H1 (cell line): ENCODE measurements at regions not wholly inside any gene's neighbourhood (a gene's known extent, or its start where the extent isn't known, plus 50 kb on each side); places are given as distances from the start of the nearest gene placed in this dataset.

ENCODE experiments used
- CTCF ChIA-PET: fragments of 300-600 bp; sonication (Branson Sonifier 250); formaldehyde crosslinking; loops from one replicate; lab custom pipeline; 2021; ENCODE audit not compliant: partially characterized antibody; lab: Charles Lee
- POLR2A ChIA-PET: fragments of 300-600 bp; sonication (Branson Sonifier 250); formaldehyde crosslinking; loops from one replicate; lab custom pipeline; 2021; ENCODE audit warnings: inconsistent platforms; ENCODE audit not compliant: partially characterized antibody; lab: Charles Lee
- DNase-seq, 2 experiments: peaks; one replicate each; pipeline versions ENCODE4 v3.0.0 to v3.0.0-alpha.2; 2010 to 2022; ENCODE audit warnings: low spot score in 2 of 2, low read depth in 1 of 2, mixed read lengths in 1 of 2
- FAIRE-seq: peaks from 2 replicates; lab custom pipeline; 2011; peaks lifted over from hg19 to GRCh38; lab: Jason Lieb, UNC
- H2AFZ ChIP-seq: 2 replicates; pipeline ENCODE4 v1.8.1; 2012; ENCODE audit warnings: low read length, inconsistent platforms
- H2AK5ac ChIP-seq: 2 replicates; pipeline ENCODE4 v1.6.1; 2013; ENCODE audit warnings: low read depth, low read length
- H2BK120ac ChIP-seq: replicated peaks from 2 replicates; pipeline ENCODE3; 2013; ENCODE audit warnings: low read depth, low read length, inconsistent platforms
- H2BK12ac ChIP-seq: 2 replicates; pipeline ENCODE4 v1.6.1; 2013; ENCODE audit warnings: low read depth, low read length
- H2BK15ac ChIP-seq: 2 replicates; pipeline ENCODE4 v1.6.1; 2013; ENCODE audit warnings: low read length
- H2BK20ac ChIP-seq: 2 replicates; pipeline ENCODE4 v1.6.1; 2013; ENCODE audit warnings: low read length
- H2BK5ac ChIP-seq: 2 replicates; pipeline ENCODE4 v1.6.1; 2013; ENCODE audit warnings: low read depth, low read length
- H3K14ac ChIP-seq: 2 replicates; pipeline ENCODE4 v1.6.1; 2013; ENCODE audit warnings: inconsistent platforms; ENCODE audit not compliant: insufficient read length
- H3K18ac ChIP-seq: 2 replicates; pipeline ENCODE4 v1.6.1; 2013; ENCODE audit warnings: low read length; ENCODE audit errors: extremely low read depth
- H3K23ac ChIP-seq: 2 replicates; pipeline ENCODE4 v1.6.1; 2013; ENCODE audit warnings: inconsistent platforms; ENCODE audit not compliant: insufficient read length
- H3K23me2 ChIP-seq: 2 replicates; pipeline ENCODE4 v1.6.1; 2013; ENCODE audit warnings: low read depth, low read length
- H3K27ac ChIP-seq: 2 replicates; pipeline ENCODE4 v1.6.1; 2011; ENCODE audit warnings: low read depth, low read length, inconsistent platforms
- H3K27me3 ChIP-seq, 4 experiments: replicated peaks in 1 of 4; 1 replicate in 1 of 4; 2 replicates in 3 of 4; pipeline versions ENCODE4 v1.6.1 to v1.8.1; 2011 to 2013; ENCODE audit warnings: low read length in 3 of 4, mild to moderate bottlenecking in 3 of 4, inconsistent platforms in 2 of 4, mixed read lengths in 2 of 4, moderate library complexity in 1 of 4; ENCODE audit not compliant: control insufficient read depth in 3 of 4, insufficient read depth in 3 of 4; ENCODE audit errors: extremely low read depth in 1 of 4
- H3K36me3 ChIP-seq, 4 experiments: 2 replicates each; pipeline versions ENCODE4 v1.6.1 to v1.8.1; 2011 to 2013; ENCODE audit warnings: mild to moderate bottlenecking in 4 of 4, low read length in 3 of 4, moderate library complexity in 2 of 4, control low read depth in 1 of 4, inconsistent platforms in 1 of 4; ENCODE audit not compliant: insufficient read depth in 4 of 4, control insufficient read depth in 2 of 4
- H3K4ac ChIP-seq: replicated peaks from 2 replicates; pipeline ENCODE3; 2013; ENCODE audit warnings: low read length, low read depth, mixed read lengths, inconsistent platforms; ENCODE audit not compliant: insufficient read length
- H3K4me1 ChIP-seq, 4 experiments: replicated peaks in 1 of 4; 1 replicate in 1 of 4; 2 replicates in 3 of 4; pipeline versions ENCODE4 v1.6.1 to v1.8.1; 2011 to 2013; ENCODE audit warnings: low read length in 3 of 4, inconsistent platforms in 2 of 4, mixed read lengths in 1 of 4; ENCODE audit not compliant: insufficient read depth in 4 of 4, control insufficient read depth in 3 of 4
- H3K4me2 ChIP-seq, 2 experiments: 2 replicates each; pipeline versions ENCODE4 v1.6.1 to v1.8.1; 2011 to 2013; ENCODE audit warnings: low read depth in 2 of 2, low read length in 2 of 2, control low read depth in 1 of 2, inconsistent platforms in 1 of 2, mild to moderate bottlenecking in 1 of 2; ENCODE audit not compliant: insufficient read depth in 1 of 2
- H3K4me3 ChIP-seq, 4 experiments: fragments of 200-600, 300-600 bp in 1 of 4; sonication (generic), shearing (Covaris generic), sonication (Bioruptor Twin) in 1 of 4; 2 replicates each; pipeline versions ENCODE4 v1.5.1 to v1.8.1; 2011 to 2016; ENCODE audit warnings: low read length in 4 of 4, low read depth in 3 of 4, control low read depth in 2 of 4, inconsistent platforms in 2 of 4, mild to moderate bottlenecking in 2 of 4, mixed read lengths in 1 of 4, moderate library complexity in 1 of 4; ENCODE audit not compliant: insufficient read depth in 2 of 4; ENCODE audit errors: extremely low read depth in 1 of 4
- H3K56ac ChIP-seq: replicated peaks from 2 replicates; pipeline ENCODE3; 2013; ENCODE audit warnings: low read depth, mild to moderate bottlenecking, mixed read lengths, low read length, inconsistent platforms; ENCODE audit not compliant: insufficient read length
- H3K79me1 ChIP-seq: 2 replicates; pipeline ENCODE4 v1.6.1; 2013; ENCODE audit warnings: low read depth, low read length, control low read depth
- H3K79me2 ChIP-seq, 2 experiments: 2 replicates each; pipeline versions ENCODE4 v1.6.1 to v1.8.1; 2012 to 2013; ENCODE audit warnings: low read length in 2 of 2, mild to moderate bottlenecking in 2 of 2, inconsistent platforms in 1 of 2; ENCODE audit not compliant: insufficient read depth in 2 of 2, control insufficient read depth in 1 of 2
- H3K9ac ChIP-seq, 4 experiments: replicated peaks in 1 of 4; 1 replicate in 1 of 4; 2 replicates in 3 of 4; pipeline versions ENCODE4 v1.6.1 to v1.8.1; 2011 to 2013; ENCODE audit warnings: low read depth in 3 of 4, low read length in 3 of 4, control low read depth in 2 of 4, mild to moderate bottlenecking in 2 of 4, moderate library complexity in 2 of 4, inconsistent platforms in 1 of 4; ENCODE audit errors: extremely low read depth in 1 of 4
- H3K9me3 ChIP-seq, 2 experiments: 2 replicates each; pipeline versions ENCODE4 v1.6.1 to v1.8.1; 2012 to 2013; ENCODE audit warnings: mild to moderate bottlenecking in 2 of 2, moderate library complexity in 2 of 2, control low read depth in 1 of 2, inconsistent platforms in 1 of 2, low read depth in 1 of 2, low read length in 1 of 2, mixed read lengths in 1 of 2; ENCODE audit not compliant: insufficient read depth in 2 of 2
- H4K20me1 ChIP-seq, 2 experiments: replicated peaks in 1 of 2; 2 replicates each; pipeline versions ENCODE3 to v1.8.1; 2011 to 2013; ENCODE audit warnings: inconsistent platforms in 2 of 2, low read length in 2 of 2, mild to moderate bottlenecking in 1 of 2; ENCODE audit not compliant: insufficient read depth in 2 of 2, control insufficient read depth in 1 of 2
- H4K5ac ChIP-seq: 2 replicates; pipeline ENCODE4 v1.6.1; 2013; ENCODE audit warnings: low read length, low read depth, mixed read lengths, inconsistent platforms; ENCODE audit not compliant: insufficient read length
- H4K8ac ChIP-seq: 2 replicates; pipeline ENCODE4 v1.8.0; 2013; ENCODE audit warnings: mild to moderate bottlenecking, moderate library complexity, low read length, inconsistent platforms; ENCODE audit not compliant: insufficient read depth; ENCODE audit errors: extremely low read depth
- H4K91ac ChIP-seq: replicated peaks from 2 replicates; pipeline ENCODE3; 2013; ENCODE audit warnings: low read length, mixed read lengths, inconsistent platforms; ENCODE audit not compliant: insufficient read length
- EGR1 ChIP-seq: IDR thresholded peaks from 2 replicates; pipeline ENCODE4 v1.6.1; 2011; ENCODE audit warnings: low read depth, low read length, borderline replicate concordance
- RAD21 ChIP-seq, 2 experiments: IDR thresholded peaks in 1 of 2; conservative IDR thresholded peaks in 1 of 2; 2 replicates each; pipeline ENCODE4 v1.6.1; 2011; ENCODE audit warnings: low read depth in 2 of 2, low read length in 2 of 2, improper control_type of control experiment in 1 of 2, inconsistent platforms in 1 of 2, mild to moderate bottlenecking in 1 of 2, moderate library complexity in 1 of 2
- WGBS, 2 experiments: shearing (Covaris generic) in 1 of 2; methylation state at CpG; one replicate each; pipeline versions ENCODE4 v1.1.6 to v1.1.7; 2013 to 2015; ENCODE audit warnings: low lambda C conversion rate in 2 of 2, mixed read lengths in 2 of 2, inconsistent platforms in 1 of 2, low coverage in 1 of 2, missing lambda C conversion rate in 1 of 2; ENCODE audit not compliant: insufficient replicate concordance in 2 of 2, insufficient coverage in 1 of 2, insufficient read length in 1 of 2; ENCODE audit errors: extremely low coverage in 1 of 2, missing lambda C conversion rate in 1 of 2; 5-methylcytosine and 5-hydroxymethylcytosine counted together

DNA sequence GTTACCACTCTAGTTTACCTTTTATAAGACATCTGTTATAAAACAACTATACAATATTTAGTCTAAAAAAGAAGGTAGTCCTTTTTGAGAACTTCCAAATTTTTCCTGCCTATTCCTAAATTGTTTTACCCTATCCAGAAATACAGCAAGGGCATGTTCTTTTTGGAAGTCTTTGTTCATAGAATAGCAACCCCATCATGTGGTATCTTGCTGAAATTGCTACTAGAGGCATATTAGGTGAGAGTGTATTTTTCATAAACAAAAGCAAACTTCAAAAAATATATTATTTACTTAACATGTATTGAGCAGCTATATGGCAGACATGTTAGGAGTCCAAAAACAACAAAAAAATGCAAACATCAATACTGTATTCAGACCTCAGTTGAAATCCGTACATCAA lies 371.8 kb upstream of the NRSN1 start:
- CTCF ChIA-PET: interaction anchor here (0.6 kb wide), 1 partner anchor 81 kb away, joined by 3 read pairs; no protein-coding TSS in a partner anchor
- no peak for FAIRE-seq
- DNase-seq: no peak

More for the DNA sequence above, 371.8 kb upstream of the NRSN1 start:
- Histone ChIP-seq H3K79me2 (no peaks in the 10 kb centered on the region), H3K23ac (no peak overlapping the region), H3K9me3 (no peaks in the 10 kb centered on the region), H2BK15ac (no peak overlapping the region), H4K5ac (no peak overlapping the region), H2BK20ac (no peak overlapping the region), H3K23me2 (no peaks in the 10 kb centered on the region), H2BK12ac (no peak overlapping the region), H3K4me3 (no peak overlapping the region), H2BK120ac (no peak overlapping the region), H3K18ac (no peak overlapping the region), H2AK5ac (no peak overlapping the region), H4K8ac (no peak overlapping the region), H4K91ac (no peak overlapping the region)
- WGBS, 2 experiments: 86% methylated on average over 1 of the region's 1 CpG; no CpG with 5 or more reads in 1 of the 2 experiments
- no peak for TF ChIP-seq EGR1
- TF ChIP-seq RAD21 (IDR thresholded peaks at IDR 0.05 in 1 of 2, conservative IDR thresholded peaks at IDR 0.05 in 1 of 2; ENCODE audit: low read depth in 2 of 2, low read length in 2 of 2): peak; percentile 45 to 49
- TF ChIP-seq, all 59 proteins: peak for 1
- Histone ChIP-seq H2AFZ (no peak overlapping the region), H4K20me1 (no peaks in the 10 kb centered on the region), H3K27me3 (no peaks in the 10 kb centered on the region), H3K4me2 (no peak overlapping the region), H3K4me1 (no peaks in the 10 kb centered on the region), H3K14ac (no peak overlapping the region), H3K9ac (no peak overlapping the region), H3K4ac (no peak overlapping the region), H3K36me3 (no peaks in the 10 kb centered on the region), H3K79me1 (no peaks in the 10 kb centered on the region), H3K27ac (no peak overlapping the region), H3K56ac (no peak overlapping the region), H2BK5ac (no peak overlapping the region)
- POLR2A ChIA-PET: no interaction called here
